ENCODE measurements at regions not wholly inside any gene's neighbourhood (a gene's known extent, or its start where the extent isn't known, plus 50 kb on each side); places are given as distances from the start of the nearest gene placed in this dataset.

GRCh38 chr22:23519442-23520157 lies 60.5 kb downstream of the IGLL1 start:
- Histone ChIP-seq H3K27ac (ENCODE audit: extremely low read depth, low read depth, low read length) (no peak overlapping the region), H3K9me3 (ENCODE audit: control insufficient read depth, insufficient read depth, low read depth, low read length) (no peaks in the 10 kb centered on the region), H3K36me3 (ENCODE audit: control insufficient read depth in 2 of 2, insufficient read depth in 1 of 2, low read length in 2 of 2) (no peaks in the 10 kb centered on the region), H3K4me3 (ENCODE audit: low read depth, low read length) (no peak overlapping the region), H3K4me1 (ENCODE audit: control insufficient read depth, insufficient read depth, low read length) (peaks cover 19% of the 10 kb centered on the region)
- ChIA-PET POLR2A (no interaction called here), CTCF (interaction anchor here (0.6 to 0.8 kb wide), 3 partner anchors 332 to 542 kb away, joined by 3 to 4 read pairs (median 3); no protein-coding TSS in a partner anchor)
- TF ChIP-seq ZNF510 (tag by site-specific recombination; IDR thresholded peaks at IDR 0.05; ENCODE audit: insufficient replicate concordance) = no peak
- 0 out of 2 replicates have a peak, but pooled peaks have one; percentile 33 for TF ChIP-seq ZNF768 (tag by site-specific recombination; IDR thresholded peaks at IDR 0.05)

GRCh38 chr22:23518376-23519187 lies 61.5 kb downstream of the IGLL1 start:
- H3K36me3 ChIP-seq (ENCODE audit: control insufficient read depth in 2 of 2, insufficient read depth in 1 of 2, low read length in 2 of 2) = no peaks in the 10 kb centered on the region
- H3K4me3 ChIP-seq (ENCODE audit: low read depth, low read length) = no peak overlapping the region
- H3K4me1 ChIP-seq (ENCODE audit: control insufficient read depth, insufficient read depth, low read length) = peaks cover 19% of the 10 kb centered on the region
- ChIA-PET CTCF (no interaction called here), POLR2A (no interaction called here)
- no peak overlapping the region for H3K27ac ChIP-seq (ENCODE audit: extremely low read depth, low read depth, low read length)
- TF ChIP-seq ZNF785 (tag by site-specific recombination; IDR thresholded peaks at IDR 0.05) = no peak
- no peak for TF ChIP-seq ZNF121 (tag by site-specific recombination; IDR thresholded peaks at IDR 0.05)
- TF ChIP-seq, protein P1, sequence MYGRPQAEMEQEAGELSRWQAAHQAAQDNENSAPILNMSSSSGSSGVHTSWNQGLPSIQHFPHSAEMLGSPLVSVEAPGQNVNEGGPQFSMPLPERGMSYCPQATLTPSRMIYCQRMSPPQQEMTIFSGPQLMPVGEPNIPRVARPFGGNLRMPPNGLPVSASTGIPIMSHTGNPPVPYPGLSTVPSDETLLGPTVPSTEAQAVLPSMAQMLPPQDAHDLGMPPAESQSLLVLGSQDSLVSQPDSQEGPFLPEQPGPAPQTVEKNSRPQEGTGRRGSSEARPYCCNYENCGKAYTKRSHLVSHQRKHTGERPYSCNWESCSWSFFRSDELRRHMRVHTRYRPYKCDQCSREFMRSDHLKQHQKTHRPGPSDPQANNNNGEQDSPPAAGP (tag by site-specific recombination; IDR thresholded peaks at IDR 0.05) = 0 out of 2 replicates have a peak, but pooled peaks have one; percentile 26
- TF ChIP-seq ZBTB11 (tag by site-specific recombination; conservative IDR thresholded peaks at IDR 0.05; ENCODE audit: low read depth) = no peak
- TF ChIP-seq ZNF248 (tag by site-specific recombination; IDR thresholded peaks at IDR 0.05) = no peak
- TF ChIP-seq ZNF23 (tag by site-specific recombination; IDR thresholded peaks at IDR 0.05; ENCODE audit: borderline replicate concordance) = no peak
- TF ChIP-seq ZNF133 (tag by site-specific recombination; IDR thresholded peaks at IDR 0.05) = no peak
- no peak for TF ChIP-seq ZNF558 (tag by site-specific recombination; IDR thresholded peaks at IDR 0.05)
- H3K9me3 ChIP-seq (ENCODE audit: control insufficient read depth, insufficient read depth, low read depth, low read length) = no peaks in the 10 kb centered on the region

- no peak overlapping the region for H3K27ac ChIP-seq (ENCODE audit: extremely low read depth, low read depth, low read length)
These were observed 62.2 kb downstream of the IGLL1 start for GRCh38 chr22:23517804-23518375.

More at GRCh38 chr22:23517804-23518375, 62.2 kb downstream of the IGLL1 start:
- Histone ChIP-seq H3K9me3 (ENCODE audit: control insufficient read depth, insufficient read depth, low read depth, low read length) (no peaks in the 10 kb centered on the region), H3K4me1 (ENCODE audit: control insufficient read depth, insufficient read depth, low read length) (peaks cover 18% of the 10 kb centered on the region), H3K4me3 (ENCODE audit: low read depth, low read length) (no peak overlapping the region), H3K36me3 (ENCODE audit: control insufficient read depth in 2 of 2, insufficient read depth in 1 of 2, low read length in 2 of 2) (no peaks in the 10 kb centered on the region)
- ChIA-PET CTCF (no interaction called here), POLR2A (no interaction called here)
- peak; percentile 92 for TF ChIP-seq ZBTB17 (tag by site-specific recombination; IDR thresholded peaks at IDR 0.05)
- TF ChIP-seq ZNF664 (tag by site-specific recombination; IDR thresholded peaks at IDR 0.05) = peak; percentile 62
- TF ChIP-seq ZNF366 (tag by site-specific recombination; conservative IDR thresholded peaks at IDR 0.05) = peak; percentile 99
- peak; percentile 79 for TF ChIP-seq ZSCAN16 (tag by site-specific recombination; IDR thresholded peaks at IDR 0.05)
- no peak for TF ChIP-seq PRDM4 (tag by site-specific recombination; IDR thresholded peaks at IDR 0.05)

Measured in HEK293 (cell line).